Natural killer cell treated with Interleukin-12 subunit alpha and Interleukin-12 subunit beta and Interleukin-15 and Interleukin-18, amount 100 ng/mL, for 72 hours (primary cell): ENCODE measurements at regions not wholly inside any gene's neighbourhood (a gene's known extent, or its start where the extent isn't known, plus 50 kb on each side); places are given as distances from the start of the nearest gene placed in this dataset.
"Not testable (repeated sequence)": the region's sequence is repeated elsewhere in the genome, so short reads cannot be mapped to it uniquely, and the experiment has no call there.

Experiments
- ATAC-seq, 2 donors: fragments of 150-1000 bp; cut with Tn5 transposase in 1 of 2; sonication (Bioruptor Pico), chemical (Tn5 transposase) in 1 of 2; 2 replicates each; pipeline ENCODE4 v1.10.0; 2021
- DNase-seq: peaks from one replicate; pipeline ENCODE4 v3.0.0; 2022; ENCODE audit warnings: low spot score
- H3K27ac Mint-ChIP-seq, 2 donors: 1 replicate in 1 of 2; 2 replicates in 1 of 2; pipeline ENCODE4 v1.8.0; 2022; ENCODE audit warnings: mixed read lengths in 2 of 2, mild to moderate bottlenecking in 1 of 2, moderate library complexity in 1 of 2
- H3K27me3 Mint-ChIP-seq, 2 donors: 1 replicate in 1 of 2; 2 replicates in 1 of 2; pipeline ENCODE4 v1.8.0; 2022; ENCODE audit warnings: mixed read lengths in 2 of 2
- H3K36me3 Mint-ChIP-seq: one replicate; pipeline ENCODE4 v1.8.0; 2022; ENCODE audit warnings: mixed read lengths
- H3K4me1 Mint-ChIP-seq, 2 donors: 1 replicate in 1 of 2; 2 replicates in 1 of 2; pipeline ENCODE4 v1.8.0; 2022; ENCODE audit warnings: low read depth in 2 of 2, mixed read lengths in 2 of 2, mild to moderate bottlenecking in 1 of 2
- H3K4me3 Mint-ChIP-seq: one replicate; pipeline ENCODE4 v1.8.0; 2022; ENCODE audit warnings: mixed read lengths
- H3K9me3 Mint-ChIP-seq: 2 replicates; pipeline ENCODE4 v1.8.0; 2022; ENCODE audit warnings: mixed read lengths

GRCh38 chr5:105172918-105173317, 1610.3 kb upstream of the NUDT12 start:
- H3K4me3 Mint-ChIP-seq = no peak overlapping the region
- DNase-seq = no peak
- H3K27ac Mint-ChIP-seq = no peak overlapping the region
- no peak for ATAC-seq
- peaks cover 3% of the 10 kb centered on the region for H3K36me3 Mint-ChIP-seq
- no peaks in the 10 kb centered on the region for H3K27me3 Mint-ChIP-seq
- no peaks in the 10 kb centered on the region for H3K4me1 Mint-ChIP-seq
- H3K9me3 Mint-ChIP-seq = peaks cover 15% of the 10 kb centered on the region

GRCh38 chr5:105168806-105169205, 1606.2 kb upstream of the NUDT12 start:
- H3K36me3 Mint-ChIP-seq = peaks cover 4% of the 10 kb centered on the region
- DNase-seq (no peak), ATAC-seq (no peak)
- H3K9me3 Mint-ChIP-seq = peaks cover 13% of the 10 kb centered on the region
- H3K27me3 Mint-ChIP-seq = no peaks in the 10 kb centered on the region
- H3K27ac Mint-ChIP-seq = no peak overlapping the region
- H3K4me3 Mint-ChIP-seq = no peak overlapping the region
- H3K4me1 Mint-ChIP-seq = no peaks in the 10 kb centered on the region

GRCh38 chr5:105167092-105167491, 1604.5 kb upstream of the NUDT12 start:
- Mint-ChIP-seq H3K4me3 (no peak overlapping the region), H3K27ac (no peak overlapping the region), H3K36me3 (peaks cover 4% of the 10 kb centered on the region), H3K27me3 (no peaks in the 10 kb centered on the region), H3K9me3 (peaks cover 21% of the 10 kb centered on the region), H3K4me1 (no peaks in the 10 kb centered on the region)
- no peak for DNase-seq
- no peak for ATAC-seq

GRCh38 chr5:105163547-105163946, 1601.0 kb upstream of the NUDT12 start:
- Mint-ChIP-seq H3K4me3 (no peak overlapping the region), H3K36me3 (peaks cover 4% of the 10 kb centered on the region), H3K4me1 (no peaks in the 10 kb centered on the region), H3K27me3 (no peaks in the 10 kb centered on the region), H3K27ac (no peak overlapping the region), H3K9me3 (peaks cover 22% of the 10 kb centered on the region)
- no peak for DNase-seq
- ATAC-seq = no peak

GRCh38 chr5:105162557-105162956, 1600.0 kb upstream of the NUDT12 start:
- not testable (repeated sequence) for H3K36me3 Mint-ChIP-seq, DNase-seq, H3K27ac Mint-ChIP-seq, ATAC-seq, H3K27me3 Mint-ChIP-seq, H3K4me1 Mint-ChIP-seq, H3K4me3 Mint-ChIP-seq
- H3K9me3 Mint-ChIP-seq = peaks cover 19% of the 10 kb centered on the region

- no peaks in the 10 kb centered on the region for H3K4me1 Mint-ChIP-seq
- H3K27ac Mint-ChIP-seq = no peak overlapping the region
- peaks cover 7% of the 10 kb centered on the region for H3K36me3 Mint-ChIP-seq
- no peak for DNase-seq
- H3K4me3 Mint-ChIP-seq = no peak overlapping the region
- ATAC-seq = no peak
- H3K27me3 Mint-ChIP-seq = no peaks in the 10 kb centered on the region
- H3K9me3 Mint-ChIP-seq = peaks cover 24% of the 10 kb centered on the region
Measured at GRCh38 chr5:105158526-105158925, 1595.9 kb upstream of the NUDT12 start.

GRCh38 chr5:105150323-105150722, 1587.7 kb upstream of the NUDT12 start:
- H3K27ac Mint-ChIP-seq = no peak overlapping the region
- peaks cover 16% of the 10 kb centered on the region for H3K36me3 Mint-ChIP-seq
- ATAC-seq (no peak), DNase-seq (no peak)
- H3K27me3 Mint-ChIP-seq = no peaks in the 10 kb centered on the region
- H3K4me1 Mint-ChIP-seq = no peaks in the 10 kb centered on the region
- H3K9me3 Mint-ChIP-seq = peaks cover 18% of the 10 kb centered on the region
- no peak overlapping the region for H3K4me3 Mint-ChIP-seq

GRCh38 chr5:105146867-105147266, 1584.3 kb upstream of the NUDT12 start:
- H3K27ac Mint-ChIP-seq = no peak overlapping the region
- no peaks in the 10 kb centered on the region for H3K4me1 Mint-ChIP-seq
- no peak for ATAC-seq
- H3K27me3 Mint-ChIP-seq = no peaks in the 10 kb centered on the region
- no peaks in the 10 kb centered on the region for H3K9me3 Mint-ChIP-seq
- H3K4me3 Mint-ChIP-seq = no peak overlapping the region
- no peak for DNase-seq
- H3K36me3 Mint-ChIP-seq = peaks cover 3% of the 10 kb centered on the region

- no peak overlapping the region for H3K4me3 Mint-ChIP-seq
- H3K36me3 Mint-ChIP-seq = no peaks in the 10 kb centered on the region
- ATAC-seq (no peak), DNase-seq (no peak)
- H3K27me3 Mint-ChIP-seq = no peaks in the 10 kb centered on the region
- H3K27ac Mint-ChIP-seq = no peak overlapping the region
- no peaks in the 10 kb centered on the region for H3K9me3 Mint-ChIP-seq
- H3K4me1 Mint-ChIP-seq = no peaks in the 10 kb centered on the region
Measured at GRCh38 chr5:105145152-105145551, 1582.6 kb upstream of the NUDT12 start.

- Mint-ChIP-seq H3K27me3 (no peaks in the 10 kb centered on the region), H3K9me3 (peaks cover 17% of the 10 kb centered on the region), H3K27ac (no peak overlapping the region), H3K4me1 (no peaks in the 10 kb centered on the region), H3K36me3 (no peaks in the 10 kb centered on the region), H3K4me3 (no peak overlapping the region)
- ATAC-seq (no peak), DNase-seq (no peak)
Measured at GRCh38 chr5:105134328-105134727, 1571.7 kb upstream of the NUDT12 start.

- no peak for DNase-seq
- Mint-ChIP-seq H3K4me3 (no peak overlapping the region), H3K4me1 (no peaks in the 10 kb centered on the region), H3K36me3 (no peaks in the 10 kb centered on the region), H3K9me3 (peaks cover 12% of the 10 kb centered on the region), H3K27ac (no peak overlapping the region), H3K27me3 (no peaks in the 10 kb centered on the region)
- ATAC-seq = no peak
Measured at GRCh38 chr5:105133087-105133486, 1570.5 kb upstream of the NUDT12 start.

- Mint-ChIP-seq H3K9me3 (peaks cover 17% of the 10 kb centered on the region), H3K27me3 (no peaks in the 10 kb centered on the region), H3K4me1 (no peaks in the 10 kb centered on the region), H3K27ac (no peak overlapping the region), H3K4me3 (no peak overlapping the region), H3K36me3 (no peaks in the 10 kb centered on the region)
- no peak for DNase-seq
- ATAC-seq = no peak
Measured at GRCh38 chr5:105132581-105132980, 1570.0 kb upstream of the NUDT12 start.

- Mint-ChIP-seq H3K4me1 (no peaks in the 10 kb centered on the region), H3K27ac (no peak overlapping the region), H3K36me3 (no peaks in the 10 kb centered on the region), H3K4me3 (no peak overlapping the region), H3K27me3 (no peaks in the 10 kb centered on the region), H3K9me3 (peaks cover 13% of the 10 kb centered on the region)
- DNase-seq (no peak), ATAC-seq (no peak)
Measured at GRCh38 chr5:105131045-105131444, 1568.5 kb upstream of the NUDT12 start.

GRCh38 chr5:105101577-105101976, 1539.0 kb upstream of the NUDT12 start:
- DNase-seq (no peak), ATAC-seq (no peak)
- H3K27ac Mint-ChIP-seq = no peak overlapping the region

GRCh38 chr5:105088961-105089360, 1526.4 kb upstream of the NUDT12 start:
- no peak overlapping the region for H3K27ac Mint-ChIP-seq
- peaks cover 17% of the 10 kb centered on the region for H3K9me3 Mint-ChIP-seq
- peaks cover 4% of the 10 kb centered on the region for H3K36me3 Mint-ChIP-seq
- ATAC-seq (no peak), DNase-seq (no peak)
- H3K4me1 Mint-ChIP-seq = no peaks in the 10 kb centered on the region
- no peaks in the 10 kb centered on the region for H3K27me3 Mint-ChIP-seq
- no peak overlapping the region for H3K4me3 Mint-ChIP-seq

More at GRCh38 chr5:105101577-105101976, 1539.0 kb upstream of the NUDT12 start:
- Mint-ChIP-seq H3K4me3 (no peak overlapping the region), H3K27me3 (no peaks in the 10 kb centered on the region), H3K4me1 (no peaks in the 10 kb centered on the region), H3K36me3 (no peaks in the 10 kb centered on the region), H3K9me3 (peaks cover 9% of the 10 kb centered on the region)
